ENCODE measurements at regions not wholly inside any gene's neighbourhood (a gene's known extent, or its start where the extent isn't known, plus 50 kb on each side); places are given as distances from the start of the nearest gene placed in this dataset.

DNA sequence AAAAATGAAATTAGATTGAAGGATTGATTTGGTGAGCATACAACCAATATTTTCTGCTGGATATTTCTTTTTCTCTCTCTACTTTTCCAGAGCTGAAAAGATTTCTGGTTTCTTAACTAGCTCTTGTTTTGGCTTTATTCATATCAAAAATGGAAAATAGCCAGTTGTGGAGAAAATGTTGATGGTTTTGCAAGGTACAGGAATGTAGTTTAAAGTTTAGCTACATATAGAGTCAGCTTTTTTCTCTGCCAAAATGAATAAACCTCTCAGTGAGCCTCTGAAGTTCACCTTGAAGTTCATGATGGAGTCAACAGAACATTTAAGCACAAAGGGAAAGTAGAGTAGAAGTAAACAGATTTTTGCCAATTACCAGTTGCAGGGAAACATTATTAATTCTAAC, 720.5 kb upstream of the ALCAM start:
- no peak for TF ChIP-seq EP300 (IDR thresholded peaks at IDR 0.05)
- no peak for TF ChIP-seq FOSL2 (IDR thresholded peaks at IDR 0.05)
- TF ChIP-seq FOSL2 (CRISPR knock-in tag; IDR thresholded peaks at IDR 0.05), result no peak
- TF ChIP-seq, protein P1, sequence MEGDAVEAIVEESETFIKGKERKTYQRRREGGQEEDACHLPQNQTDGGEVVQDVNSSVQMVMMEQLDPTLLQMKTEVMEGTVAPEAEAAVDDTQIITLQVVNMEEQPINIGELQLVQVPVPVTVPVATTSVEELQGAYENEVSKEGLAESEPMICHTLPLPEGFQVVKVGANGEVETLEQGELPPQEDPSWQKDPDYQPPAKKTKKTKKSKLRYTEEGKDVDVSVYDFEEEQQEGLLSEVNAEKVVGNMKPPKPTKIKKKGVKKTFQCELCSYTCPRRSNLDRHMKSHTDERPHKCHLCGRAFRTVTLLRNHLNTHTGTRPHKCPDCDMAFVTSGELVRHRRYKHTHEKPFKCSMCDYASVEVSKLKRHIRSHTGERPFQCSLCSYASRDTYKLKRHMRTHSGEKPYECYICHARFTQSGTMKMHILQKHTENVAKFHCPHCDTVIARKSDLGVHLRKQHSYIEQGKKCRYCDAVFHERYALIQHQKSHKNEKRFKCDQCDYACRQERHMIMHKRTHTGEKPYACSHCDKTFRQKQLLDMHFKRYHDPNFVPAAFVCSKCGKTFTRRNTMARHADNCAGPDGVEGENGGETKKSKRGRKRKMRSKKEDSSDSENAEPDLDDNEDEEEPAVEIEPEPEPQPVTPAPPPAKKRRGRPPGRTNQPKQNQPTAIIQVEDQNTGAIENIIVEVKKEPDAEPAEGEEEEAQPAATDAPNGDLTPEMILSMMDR (IDR thresholded peaks at IDR 0.05), result no peak
- TF ChIP-seq POLR2A (IDR thresholded peaks at IDR 0.05; ENCODE audit: low read length), result no peak
- TF ChIP-seq RFX5 (IDR thresholded peaks at IDR 0.05), result no peak
- TF ChIP-seq SREBF2 (IDR thresholded peaks at IDR 0.05), result no peak
- TF ChIP-seq EHMT2 (IDR thresholded peaks at IDR 0.05; ENCODE audit: low read depth), result no peak
- no peak for TF ChIP-seq SMC3 (IDR thresholded peaks at IDR 0.05)
- no peak for TF ChIP-seq RAD21 (conservative IDR thresholded peaks at IDR 0.05 in 1 of 2, IDR thresholded peaks at IDR 0.05 in 1 of 2)

Measured in A549 (cell line).